SK-N-SH (cell line): ENCODE measurements at regions not wholly inside any gene's neighbourhood (a gene's known extent, or its start where the extent isn't known, plus 50 kb on each side); places are given as distances from the start of the nearest gene placed in this dataset.

ENCODE experiments used
- EP300 ChIP-seq, 2 experiments: IDR thresholded peaks; 2 replicates each; pipeline versions ENCODE4 v1.4.0 to v1.6.1; 2012; ENCODE audit warnings: borderline replicate concordance in 1 of 2, low read depth in 1 of 2, low read length in 1 of 2
- GATA2 ChIP-seq: sonication (generic); formaldehyde crosslinking; IDR thresholded peaks from 2 replicates; pipeline ENCODE4 v1.5.0; 2020; ENCODE audit warnings: mild to moderate bottlenecking, missing genetic modification reagents
- POLR2AphosphoS5 ChIP-seq: IDR thresholded peaks from 2 replicates; pipeline ENCODE4 v1.6.1; 2012; ENCODE audit warnings: low read depth, low read length
- SIN3A ChIP-seq: IDR thresholded peaks from 2 replicates; pipeline ENCODE4 v1.6.1; 2012; ENCODE audit warnings: low read depth, mild to moderate bottlenecking, low read length, moderate library complexity, borderline replicate concordance
- SMC3 ChIP-seq: IDR thresholded peaks from 2 replicates; pipeline ENCODE4 v1.6.1; 2012; ENCODE audit warnings: low read depth, low read length, improper control_type of control experiment
- TF ChIP-seq, protein P1 (sequence below): fragments of 200-600 bp; sonication (generic); IDR thresholded peaks from 2 replicates; pipeline ENCODE4 v1.6.1; 2017; ENCODE audit warnings: antibody characterized with exemption, mild to moderate bottlenecking, moderate library complexity

DNA sequence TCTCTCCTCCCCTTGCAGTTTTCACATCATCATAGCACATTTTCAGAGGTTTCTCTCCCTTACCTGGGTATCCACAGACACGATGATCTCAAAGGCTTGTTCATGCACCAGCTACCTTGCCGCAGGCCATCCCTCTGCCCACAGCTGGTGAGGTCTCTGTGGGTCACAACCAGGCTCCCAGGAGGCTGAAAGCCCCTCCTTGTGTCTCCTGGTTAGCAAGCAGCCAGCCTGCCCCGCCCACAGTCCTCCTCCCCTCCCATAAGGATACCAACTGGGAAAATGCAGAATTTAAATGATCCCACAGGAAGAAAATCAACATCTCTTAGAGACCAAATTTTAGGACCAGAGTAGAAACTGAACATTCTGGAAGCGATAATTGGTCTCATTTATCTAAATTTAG is 213.5 kb upstream of the PPP2R3A start:
- TF ChIP-seq, protein P1, sequence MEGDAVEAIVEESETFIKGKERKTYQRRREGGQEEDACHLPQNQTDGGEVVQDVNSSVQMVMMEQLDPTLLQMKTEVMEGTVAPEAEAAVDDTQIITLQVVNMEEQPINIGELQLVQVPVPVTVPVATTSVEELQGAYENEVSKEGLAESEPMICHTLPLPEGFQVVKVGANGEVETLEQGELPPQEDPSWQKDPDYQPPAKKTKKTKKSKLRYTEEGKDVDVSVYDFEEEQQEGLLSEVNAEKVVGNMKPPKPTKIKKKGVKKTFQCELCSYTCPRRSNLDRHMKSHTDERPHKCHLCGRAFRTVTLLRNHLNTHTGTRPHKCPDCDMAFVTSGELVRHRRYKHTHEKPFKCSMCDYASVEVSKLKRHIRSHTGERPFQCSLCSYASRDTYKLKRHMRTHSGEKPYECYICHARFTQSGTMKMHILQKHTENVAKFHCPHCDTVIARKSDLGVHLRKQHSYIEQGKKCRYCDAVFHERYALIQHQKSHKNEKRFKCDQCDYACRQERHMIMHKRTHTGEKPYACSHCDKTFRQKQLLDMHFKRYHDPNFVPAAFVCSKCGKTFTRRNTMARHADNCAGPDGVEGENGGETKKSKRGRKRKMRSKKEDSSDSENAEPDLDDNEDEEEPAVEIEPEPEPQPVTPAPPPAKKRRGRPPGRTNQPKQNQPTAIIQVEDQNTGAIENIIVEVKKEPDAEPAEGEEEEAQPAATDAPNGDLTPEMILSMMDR, result no peak
- TF ChIP-seq EP300 (IDR thresholded peaks at IDR 0.05; ENCODE audit: borderline replicate concordance in 1 of 2, low read depth in 1 of 2, low read length in 1 of 2) (no peak), SMC3 (no peak), GATA2 (CRISPR knock-in tag) (no peak), POLR2AphosphoS5 (no peak), SIN3A (no peak)
